DOHH2 (cell line): ENCODE measurements at regions not wholly inside any gene's neighbourhood (a gene's known extent, or its start where the extent isn't known, plus 50 kb on each side); places are given as distances from the start of the nearest gene placed in this dataset.

ENCODE experiments used
- H3F3A ChIP-seq: fragments of 200-600 bp; sonication (generic), shearing (Covaris generic); 2 replicates; pipeline ENCODE4 v1.6.0; 2016; ENCODE audit warnings: antibody characterized with exemption, mild to moderate bottlenecking; ENCODE audit not compliant: control insufficient read depth, insufficient read depth
- H3K27ac ChIP-seq: fragments of 200-600 bp; sonication (generic); 2 replicates; pipeline ENCODE4 v1.5.1; 2014; ENCODE audit warnings: low read depth, mild to moderate bottlenecking, low read length, moderate library complexity
- H3K27me3 ChIP-seq: fragments of 200-600 bp; sonication (generic); 2 replicates; pipeline ENCODE4 v1.6.1; 2014; ENCODE audit warnings: mild to moderate bottlenecking, low read length, mixed read lengths; ENCODE audit not compliant: control insufficient read depth
- H3K36me3 ChIP-seq: fragments of 200-600 bp; sonication (generic); 2 replicates; pipeline ENCODE4 v1.6.1; 2014; ENCODE audit warnings: mild to moderate bottlenecking, low read length, moderate library complexity, mixed read lengths; ENCODE audit not compliant: control insufficient read depth
- H3K4me1 ChIP-seq: fragments of 200-600 bp; sonication (generic); 2 replicates; pipeline ENCODE4 v1.6.1; 2014; ENCODE audit warnings: mild to moderate bottlenecking, low read length, mixed read lengths; ENCODE audit not compliant: control insufficient read depth
- H3K4me2 ChIP-seq: fragments of 200-600 bp; sonication (generic); 2 replicates; pipeline ENCODE4 v1.6.0; 2014; ENCODE audit warnings: mild to moderate bottlenecking, low read length, moderate library complexity
- H3K4me3 ChIP-seq: fragments of 200-600 bp; sonication (generic); 2 replicates; pipeline ENCODE4 v1.5.1; 2014; ENCODE audit warnings: mild to moderate bottlenecking, low read length, mixed read lengths
- H3K79me2 ChIP-seq: fragments of 200-600 bp; sonication (generic); 2 replicates; pipeline ENCODE4 v1.6.1; 2014; ENCODE audit warnings: mild to moderate bottlenecking, low read length, mixed read lengths; ENCODE audit not compliant: control insufficient read depth
- H3K9me2 ChIP-seq: fragments of 200-600 bp; sonication (generic); replicated peaks from 2 replicates; pipeline ENCODE4 v1.6.1; 2014; ENCODE audit warnings: mild to moderate bottlenecking, low read length, mixed read lengths; ENCODE audit not compliant: control insufficient read depth
- H3K9me3 ChIP-seq: fragments of 200-600 bp; sonication (generic); 2 replicates; pipeline ENCODE4 v1.6.1; 2014; ENCODE audit warnings: antibody characterized with exemption, low read length, mixed read lengths; ENCODE audit not compliant: control insufficient read depth, insufficient read depth
- H4K20me1 ChIP-seq: fragments of 200-600 bp; sonication (generic); 2 replicates; pipeline ENCODE4 v1.6.0; 2014; ENCODE audit warnings: low read depth, mild to moderate bottlenecking, antibody characterized with exemption, low read length, moderate library complexity; ENCODE audit not compliant: control insufficient read depth, insufficient read depth
- EZH2phosphoT487 ChIP-seq: fragments of 200-600 bp; sonication (generic); IDR thresholded peaks from 2 replicates; pipeline ENCODE4 v1.6.1; 2017; ENCODE audit warnings: borderline replicate concordance, mild to moderate bottlenecking, antibody characterized with exemption, low read length, moderate library complexity, mixed read lengths
- TF ChIP-seq, protein P1 (sequence below): fragments of 200-600 bp; sonication (generic); IDR thresholded peaks from one replicate; pipeline ENCODE4 v1.5.1; 2014; ENCODE audit warnings: antibody characterized with exemption, mild to moderate bottlenecking, low read depth, low read length; ENCODE audit not compliant: poor library complexity, severe bottlenecking

DNA sequence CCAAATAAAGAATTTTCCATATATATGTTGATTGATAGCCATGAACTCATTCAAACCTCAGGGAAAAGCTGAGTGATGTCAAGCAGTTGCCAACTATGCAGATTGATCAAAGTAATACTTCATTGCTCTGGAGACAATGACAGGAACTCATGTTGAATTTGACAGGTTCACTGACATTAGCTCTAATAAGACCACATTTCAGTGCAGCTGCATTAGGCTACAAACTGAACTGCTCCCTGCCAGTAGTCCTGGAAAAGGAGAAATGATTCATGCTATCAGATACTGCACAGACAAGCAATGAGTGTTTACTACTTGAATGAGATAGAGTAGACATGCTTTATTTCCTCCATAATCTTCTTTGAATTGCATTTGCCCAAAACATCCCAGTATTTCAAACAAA lies 948.4 kb downstream of the MRPL39 start:
- no peaks in the 10 kb centered on the region for H3K27me3 ChIP-seq
- no peaks in the 10 kb centered on the region for H3K4me1 ChIP-seq
- H3K9me2 ChIP-seq, result no peaks in the 10 kb centered on the region
- H3K4me2 ChIP-seq, result no peak overlapping the region
- no peaks in the 10 kb centered on the region for H3F3A ChIP-seq
- H3K27ac ChIP-seq, result no peak overlapping the region
- no peaks in the 10 kb centered on the region; the same call in 1 of the 2 replicates for H3K9me3 ChIP-seq
- no peaks in the 10 kb centered on the region for H3K36me3 ChIP-seq
- no peaks in the 10 kb centered on the region for H3K79me2 ChIP-seq
- TF ChIP-seq, protein P1, sequence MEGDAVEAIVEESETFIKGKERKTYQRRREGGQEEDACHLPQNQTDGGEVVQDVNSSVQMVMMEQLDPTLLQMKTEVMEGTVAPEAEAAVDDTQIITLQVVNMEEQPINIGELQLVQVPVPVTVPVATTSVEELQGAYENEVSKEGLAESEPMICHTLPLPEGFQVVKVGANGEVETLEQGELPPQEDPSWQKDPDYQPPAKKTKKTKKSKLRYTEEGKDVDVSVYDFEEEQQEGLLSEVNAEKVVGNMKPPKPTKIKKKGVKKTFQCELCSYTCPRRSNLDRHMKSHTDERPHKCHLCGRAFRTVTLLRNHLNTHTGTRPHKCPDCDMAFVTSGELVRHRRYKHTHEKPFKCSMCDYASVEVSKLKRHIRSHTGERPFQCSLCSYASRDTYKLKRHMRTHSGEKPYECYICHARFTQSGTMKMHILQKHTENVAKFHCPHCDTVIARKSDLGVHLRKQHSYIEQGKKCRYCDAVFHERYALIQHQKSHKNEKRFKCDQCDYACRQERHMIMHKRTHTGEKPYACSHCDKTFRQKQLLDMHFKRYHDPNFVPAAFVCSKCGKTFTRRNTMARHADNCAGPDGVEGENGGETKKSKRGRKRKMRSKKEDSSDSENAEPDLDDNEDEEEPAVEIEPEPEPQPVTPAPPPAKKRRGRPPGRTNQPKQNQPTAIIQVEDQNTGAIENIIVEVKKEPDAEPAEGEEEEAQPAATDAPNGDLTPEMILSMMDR, result no peak
- no peak for TF ChIP-seq EZH2phosphoT487
- no peaks in the 10 kb centered on the region for H4K20me1 ChIP-seq
- no peak overlapping the region for H3K4me3 ChIP-seq

DNA sequence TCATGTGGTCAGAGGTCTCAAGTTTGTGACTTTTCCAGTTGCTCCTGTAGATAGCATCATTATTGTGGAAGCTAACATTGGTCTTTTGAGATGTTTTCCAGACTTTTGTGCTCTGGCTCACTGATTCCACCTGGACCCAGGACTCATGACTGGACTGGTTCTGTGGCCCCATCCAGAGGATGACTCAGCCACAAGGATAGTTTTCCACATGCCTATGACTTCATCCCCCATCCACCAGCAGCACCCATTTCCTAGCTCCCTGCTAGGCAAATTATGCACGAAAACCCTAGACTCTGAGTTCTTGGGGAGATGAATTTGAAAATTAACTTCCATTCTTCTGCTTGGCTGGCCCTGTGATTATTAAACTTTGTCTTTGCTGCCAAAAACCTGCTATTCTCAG lies 949.3 kb downstream of the MRPL39 start:
- H3K4me2 ChIP-seq, result no peak overlapping the region
- no peaks in the 10 kb centered on the region for H3K27me3 ChIP-seq
- H3K36me3 ChIP-seq, result no peaks in the 10 kb centered on the region
- H3K4me1 ChIP-seq, result no peaks in the 10 kb centered on the region
- no peak overlapping the region for H3K27ac ChIP-seq
- no peaks in the 10 kb centered on the region; the same call in 1 of the 2 replicates for H3K9me3 ChIP-seq
- no peak for TF ChIP-seq EZH2phosphoT487
- TF ChIP-seq, protein P1, result no peak
- H4K20me1 ChIP-seq, result no peaks in the 10 kb centered on the region
- no peak overlapping the region for H3K4me3 ChIP-seq
- no peaks in the 10 kb centered on the region for H3K9me2 ChIP-seq
- no peaks in the 10 kb centered on the region for H3F3A ChIP-seq
- H3K79me2 ChIP-seq, result no peaks in the 10 kb centered on the region

DNA sequence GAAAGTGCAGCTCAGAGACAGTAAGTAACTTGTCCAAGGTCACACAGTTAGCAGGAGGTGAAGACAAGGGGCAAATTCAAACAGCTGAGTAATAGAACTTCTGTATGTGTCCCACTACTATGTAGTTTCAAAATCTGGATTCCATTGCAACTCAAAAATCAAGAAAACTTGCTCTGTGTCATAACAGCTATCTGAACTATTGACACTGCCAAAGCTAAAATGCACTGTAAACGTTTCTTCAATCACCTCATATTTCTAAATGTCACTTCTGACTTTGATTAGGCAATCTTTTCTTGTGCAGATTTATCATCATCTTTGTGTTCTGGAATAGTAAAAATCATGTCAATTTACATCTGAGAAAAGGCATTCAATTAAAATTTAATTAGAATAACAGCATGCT lies 957.6 kb downstream of the MRPL39 start:
- TF ChIP-seq, protein P1, result no peak
- no peak for TF ChIP-seq EZH2phosphoT487
- Histone ChIP-seq H3K4me1 (no peaks in the 10 kb centered on the region), H4K20me1 (no peaks in the 10 kb centered on the region), H3K4me3 (no peak overlapping the region), H3K27me3 (no peaks in the 10 kb centered on the region), H3K27ac (no peak overlapping the region), H3K36me3 (no peaks in the 10 kb centered on the region), H3F3A (no peaks in the 10 kb centered on the region), H3K79me2 (no peaks in the 10 kb centered on the region), H3K9me2 (no peaks in the 10 kb centered on the region), H3K4me2 (no peak overlapping the region), H3K9me3 (peaks cover 2% of the 10 kb centered on the region; the same call in 1 of the 2 replicates)
